ENCODE measurements at regions not wholly inside any gene's neighbourhood (a gene's known extent, or its start where the extent isn't known, plus 50 kb on each side); places are given as distances from the start of the nearest gene placed in this dataset.

GRCh38 chr12:71032933-71033332, 112.4 kb upstream of the PTPRR start:
- TF ChIP-seq CTCF (IDR thresholded peaks at IDR 0.05; ENCODE audit: low read depth, low read length, missing input control) (no peak), JUND (IDR thresholded peaks at IDR 0.05) (no peak), RXRA (IDR thresholded peaks at IDR 0.05) (no peak), YY1 (IDR thresholded peaks at IDR 0.05) (no peak), REST (IDR thresholded peaks at IDR 0.05) (no peak), RAD21 (IDR thresholded peaks at IDR 0.05) (no peak), GABPA (IDR thresholded peaks at IDR 0.05 in 1 of 2, conservative IDR thresholded peaks at IDR 0.05 in 1 of 2) (no peak), ZBTB33 (IDR thresholded peaks at IDR 0.05) (no peak), SP1 (IDR thresholded peaks at IDR 0.05) (no peak), TAF1 (conservative IDR thresholded peaks at IDR 0.05) (no peak), EGR1 (IDR thresholded peaks at IDR 0.05; ENCODE audit: low read depth in 2 of 2) (no peak)
